Fibroblast of lung (primary cell): ENCODE measurements at regions not wholly inside any gene's neighbourhood (a gene's known extent, or its start where the extent isn't known, plus 50 kb on each side); places are given as distances from the start of the nearest gene placed in this dataset.

Experiments
- DNase-seq, 2 donors: peaks; one replicate each; pipeline versions ENCODE4 v3.0.0 to v3.0.0-alpha.2; 2010; ENCODE audit warnings: low read depth in 2 of 2
- H2AFZ ChIP-seq: 2 replicates; pipeline ENCODE4 v1.5.1; 2012; ENCODE audit warnings: low read length, control low read depth, inconsistent platforms
- H3K27ac ChIP-seq: 2 replicates; pipeline ENCODE4 v1.5.1; 2011; ENCODE audit warnings: low read length, control low read depth; ENCODE audit not compliant: insufficient read depth
- H3K27me3 ChIP-seq: 2 replicates; pipeline ENCODE4 v1.5.1; 2011; ENCODE audit warnings: mild to moderate bottlenecking, low read length; ENCODE audit not compliant: control insufficient read depth, insufficient read depth
- H3K36me3 ChIP-seq: 2 replicates; pipeline ENCODE4 v1.5.1; 2011; ENCODE audit warnings: low read length; ENCODE audit not compliant: control insufficient read depth, insufficient read depth
- H3K4me1 ChIP-seq: 2 replicates; pipeline ENCODE4 v1.5.1; 2011; ENCODE audit warnings: low read length; ENCODE audit not compliant: control insufficient read depth, insufficient read depth; ENCODE audit errors: extremely low read depth
- H3K4me2 ChIP-seq: 2 replicates; pipeline ENCODE4 v1.5.1; 2011; ENCODE audit warnings: low read length, control low read depth; ENCODE audit not compliant: insufficient read depth; ENCODE audit errors: extremely low read depth
- H3K4me3 ChIP-seq, 4 experiments: fragments of 200-600 bp in 1 of 4; sonication (generic) in 1 of 4; replicated peaks in 1 of 4; 2 replicates each; pipeline ENCODE4 v1.5.1; 2011 to 2016; ENCODE audit warnings: low read length in 4 of 4, low read depth in 3 of 4, mild to moderate bottlenecking in 3 of 4, control low read depth in 2 of 4, inconsistent platforms in 1 of 4, mixed read lengths in 1 of 4; ENCODE audit not compliant: insufficient read depth in 1 of 4; ENCODE audit errors: control extremely low read depth in 1 of 4
- H3K79me2 ChIP-seq: 2 replicates; pipeline ENCODE4 v1.5.1; 2012; ENCODE audit warnings: mild to moderate bottlenecking, low read length, inconsistent platforms; ENCODE audit not compliant: control insufficient read depth, insufficient read depth
- H3K9ac ChIP-seq: 2 replicates; pipeline ENCODE4 v1.5.1; 2011; ENCODE audit warnings: mild to moderate bottlenecking, low read length, control low read depth; ENCODE audit not compliant: insufficient read depth
- H3K9me3 ChIP-seq: 2 replicates; pipeline ENCODE4 v1.5.1; 2012; ENCODE audit warnings: low read depth, low read length; ENCODE audit not compliant: control insufficient read depth, insufficient read depth
- H4K20me1 ChIP-seq: 2 replicates; pipeline ENCODE4 v1.5.1; 2011; ENCODE audit warnings: low read length; ENCODE audit not compliant: control insufficient read depth, insufficient read depth; ENCODE audit errors: extremely low read depth
- CTCF ChIP-seq, 2 donors: IDR thresholded peaks in 1 of 2; conservative IDR thresholded peaks in 1 of 2; 1 replicate in 1 of 2; 2 replicates in 1 of 2; pipeline ENCODE4 v1.5.1; 2011 to 2012; ENCODE audit warnings: low read length in 2 of 2, control low read depth in 1 of 2, inconsistent platforms in 1 of 2, low read depth in 1 of 2, mild to moderate bottlenecking in 1 of 2
- EZH2 ChIP-seq: IDR thresholded peaks from 2 replicates; pipeline ENCODE4 v1.5.1; 2012; ENCODE audit warnings: low read length, control low read depth, mild to moderate bottlenecking; ENCODE audit errors: missing control alignments

GRCh38 chr21:24945910-24946309 is 661.4 kb downstream of the MRPL39 start:
- H3K9ac ChIP-seq: no peak overlapping the region
- no peaks in the 10 kb centered on the region for H3K36me3 ChIP-seq
- H3K27me3 ChIP-seq: no peaks in the 10 kb centered on the region
- no peaks in the 10 kb centered on the region for H3K4me1 ChIP-seq
- no peak for TF ChIP-seq CTCF (conservative IDR thresholded peaks at IDR 0.05 in 1 of 2, IDR thresholded peaks at IDR 0.05 in 1 of 2; ENCODE audit: low read depth in 1 of 2, low read length in 2 of 2)
- no peak for DNase-seq
- no peak overlapping the region for H3K4me3 ChIP-seq
- no peak overlapping the region for H3K4me2 ChIP-seq
- no peak overlapping the region for H2AFZ ChIP-seq
- no peaks in the 10 kb centered on the region for H3K9me3 ChIP-seq
- H3K79me2 ChIP-seq: no peaks in the 10 kb centered on the region
- no peak overlapping the region for H3K27ac ChIP-seq
- H4K20me1 ChIP-seq: no peaks in the 10 kb centered on the region

- no peaks in the 10 kb centered on the region for H3K79me2 ChIP-seq
- H3K27ac ChIP-seq: no peak overlapping the region
- no peaks in the 10 kb centered on the region for H3K36me3 ChIP-seq
- H3K9me3 ChIP-seq: no peaks in the 10 kb centered on the region
- no peaks in the 10 kb centered on the region for H3K4me1 ChIP-seq
- H3K4me2 ChIP-seq: no peak overlapping the region
- H3K27me3 ChIP-seq: no peaks in the 10 kb centered on the region
- no peak overlapping the region for H2AFZ ChIP-seq
- peak; percentile 1 to 58 for DNase-seq
- no peaks in the 10 kb centered on the region for H4K20me1 ChIP-seq
- no peak overlapping the region for H3K4me3 ChIP-seq
- TF ChIP-seq CTCF (conservative IDR thresholded peaks at IDR 0.05 in 1 of 2, IDR thresholded peaks at IDR 0.05 in 1 of 2; ENCODE audit: low read depth in 1 of 2, low read length in 2 of 2) (no peak), EZH2 (no peak)
- no peak overlapping the region for H3K9ac ChIP-seq
These were observed 665.7 kb downstream of the MRPL39 start for GRCh38 chr21:24941316-24942185.

DNA sequence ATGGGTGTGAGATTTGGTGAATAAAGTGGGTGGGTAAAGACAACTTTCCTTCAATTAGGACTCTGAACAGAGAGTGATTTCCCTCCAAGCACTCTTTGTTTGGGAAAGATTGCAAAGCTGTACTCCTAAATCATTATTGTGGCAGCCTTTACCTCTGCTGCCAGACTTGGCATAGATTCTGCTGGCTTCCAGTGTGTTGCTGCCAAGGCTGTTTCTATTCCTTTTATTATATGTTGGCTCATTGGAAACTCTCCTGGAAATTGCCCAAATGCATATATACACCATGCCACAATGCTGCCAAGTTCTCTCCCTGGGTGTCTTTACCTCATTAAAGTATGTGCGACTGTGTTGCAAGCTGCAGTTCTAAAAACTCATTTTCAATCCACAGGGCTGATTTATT is 668.0 kb downstream of the MRPL39 start:
- peak in 1 of 2 donors; percentile 17 for DNase-seq
- TF ChIP-seq EZH2 (no peak), CTCF (conservative IDR thresholded peaks at IDR 0.05 in 1 of 2, IDR thresholded peaks at IDR 0.05 in 1 of 2; ENCODE audit: low read depth in 1 of 2, low read length in 2 of 2) (no peak)

More for the DNA sequence above, 668.0 kb downstream of the MRPL39 start:
- no peaks in the 10 kb centered on the region for H3K36me3 ChIP-seq
- no peak overlapping the region for H3K27ac ChIP-seq
- no peak overlapping the region for H3K4me2 ChIP-seq
- no peaks in the 10 kb centered on the region for H3K4me1 ChIP-seq
- no peak overlapping the region for H3K9ac ChIP-seq
- no peaks in the 10 kb centered on the region for H3K9me3 ChIP-seq
- H4K20me1 ChIP-seq: no peaks in the 10 kb centered on the region
- H3K27me3 ChIP-seq: no peaks in the 10 kb centered on the region
- no peak overlapping the region for H2AFZ ChIP-seq
- H3K4me3 ChIP-seq: no peak overlapping the region
- H3K79me2 ChIP-seq: no peaks in the 10 kb centered on the region
